ENCODE measurements at regions not wholly inside any gene's neighbourhood (a gene's known extent, or its start where the extent isn't known, plus 50 kb on each side); places are given as distances from the start of the nearest gene placed in this dataset.
"Not testable (repeated sequence)": the region's sequence is repeated elsewhere in the genome, so short reads cannot be mapped to it uniquely, and the experiment has no call there.

DNA sequence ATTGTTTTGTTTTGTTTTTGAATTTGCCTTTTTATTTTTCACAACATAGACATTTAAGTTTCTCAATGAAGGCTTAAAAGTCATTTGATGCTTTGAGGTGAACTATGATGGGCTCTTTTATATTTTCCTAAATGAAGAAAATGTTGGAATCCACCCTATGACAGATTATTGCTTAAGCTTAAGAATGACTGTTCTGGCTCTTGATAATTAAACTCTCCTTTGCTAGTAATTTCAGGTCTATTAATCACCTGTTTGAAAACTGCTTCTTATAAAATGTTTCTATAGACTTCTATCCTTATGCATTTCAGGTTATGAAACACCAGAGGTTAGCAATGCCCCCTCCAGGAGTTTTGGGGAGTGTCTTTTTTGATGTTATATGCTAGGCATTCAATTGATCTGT is 424.1 kb upstream of the DYNLRB2 start:
- DNase-seq, result no peak

DNA sequence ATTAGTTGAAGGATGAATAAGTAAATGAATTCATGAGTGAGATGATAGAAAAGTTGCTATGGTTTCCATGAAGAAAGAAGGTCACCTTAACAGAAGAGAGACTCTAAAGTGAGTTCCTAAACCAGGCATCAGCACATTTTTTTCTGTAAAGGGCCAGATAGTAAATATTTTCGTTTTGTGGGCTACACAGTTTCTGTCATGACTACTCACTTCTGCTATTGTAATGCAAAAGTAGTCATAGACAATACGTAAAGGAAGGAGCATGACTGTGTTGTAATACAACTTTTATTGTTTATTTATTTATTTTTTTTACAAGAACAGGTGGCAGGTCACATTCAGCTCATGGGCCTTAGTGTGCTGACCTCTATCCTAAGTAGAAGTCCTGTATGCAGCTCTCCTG is 426.1 kb upstream of the DYNLRB2 start:
- DNase-seq, result no peak

DNA sequence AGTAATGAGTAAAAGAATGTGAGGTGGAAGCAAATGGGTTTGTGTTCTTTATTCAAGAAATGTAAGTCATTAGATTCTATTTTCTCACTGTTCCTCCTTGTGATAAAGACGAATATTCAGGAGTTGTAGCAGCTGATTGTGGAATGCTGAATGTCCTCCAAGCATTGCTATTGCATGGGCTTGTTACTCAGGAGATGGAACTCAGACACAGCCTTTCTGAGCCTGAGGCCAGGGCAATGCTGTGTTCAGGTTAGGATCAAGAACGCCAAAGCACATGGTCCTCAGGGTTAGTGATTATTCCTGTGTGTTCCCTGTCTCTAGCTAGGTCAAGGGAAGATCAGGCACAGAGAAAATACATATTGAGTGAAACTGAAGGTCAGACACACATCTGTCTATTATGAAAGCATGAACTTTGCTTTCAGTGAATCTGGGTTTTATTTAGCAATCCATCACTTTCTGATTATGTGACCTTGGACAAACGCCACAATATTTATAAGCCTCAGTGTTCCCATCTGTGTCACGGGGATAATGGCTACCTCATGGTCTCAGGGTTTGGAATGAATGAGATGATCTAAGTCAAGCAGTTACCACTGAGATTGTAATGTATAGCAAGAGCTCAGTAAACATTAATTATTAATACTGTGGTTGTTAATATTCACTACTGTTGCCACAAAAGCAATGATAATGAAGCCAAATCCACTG is 426.8 kb upstream of the DYNLRB2 start:
- no peak for DNase-seq

DNA sequence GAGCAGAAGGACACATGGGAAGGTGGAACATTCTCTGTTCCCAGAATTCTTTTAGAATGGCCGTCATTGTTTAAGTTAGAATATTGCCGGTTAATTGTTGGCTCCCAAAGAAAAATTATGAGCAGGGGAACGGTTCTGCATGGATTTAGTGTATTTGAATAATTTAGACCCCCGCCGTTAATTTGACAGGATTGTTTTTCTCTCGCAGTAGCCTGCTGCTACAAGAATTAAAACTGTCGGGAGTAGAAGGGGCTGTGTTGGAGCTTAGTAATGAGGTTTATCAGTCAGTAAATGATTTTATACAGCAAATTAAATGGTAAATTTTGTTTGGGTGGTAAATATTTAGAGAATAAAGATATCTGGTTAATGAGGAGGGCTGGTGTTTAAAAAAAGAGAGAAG is 431.2 kb upstream of the DYNLRB2 start:
- no peak for DNase-seq

DNA sequence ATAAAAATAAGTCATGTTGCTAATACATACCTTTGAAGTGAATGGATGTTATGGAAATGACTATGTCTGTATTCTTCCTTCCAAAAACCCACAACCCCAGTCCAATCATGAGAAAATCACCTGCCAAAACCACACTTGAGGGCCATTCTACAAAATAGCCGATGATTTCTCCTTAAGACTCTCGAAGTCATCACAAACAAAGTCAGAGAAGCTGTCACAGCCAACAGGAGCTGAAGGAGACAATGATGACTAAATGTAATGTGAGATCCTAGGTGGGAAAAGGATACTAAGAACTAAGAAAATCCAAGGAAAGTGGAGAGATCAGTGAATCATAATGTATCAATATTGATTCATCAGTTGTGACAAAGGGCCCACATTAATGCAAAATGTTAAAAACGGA is 432.9 kb upstream of the DYNLRB2 start:
- DNase-seq, result no peak

DNA sequence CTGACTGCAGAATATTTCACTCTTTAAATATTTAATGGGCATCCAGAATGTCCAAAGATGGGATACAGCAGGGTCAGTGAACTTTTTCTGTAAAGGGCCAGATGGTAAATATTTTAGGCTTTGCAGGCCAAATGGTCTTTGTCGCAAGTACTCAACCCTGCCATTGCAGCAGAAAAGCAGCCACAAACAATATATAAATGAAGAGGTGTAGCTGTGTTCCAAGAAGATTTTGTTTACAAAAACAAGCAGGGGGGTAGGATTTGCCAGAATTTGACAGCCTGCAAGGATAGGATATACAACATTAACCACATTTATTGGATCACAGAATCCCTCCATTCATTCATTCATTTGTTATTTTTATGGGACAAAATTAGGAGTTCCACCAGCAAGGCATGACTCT is 435.0 kb upstream of the DYNLRB2 start:
- no peak for DNase-seq

DNA sequence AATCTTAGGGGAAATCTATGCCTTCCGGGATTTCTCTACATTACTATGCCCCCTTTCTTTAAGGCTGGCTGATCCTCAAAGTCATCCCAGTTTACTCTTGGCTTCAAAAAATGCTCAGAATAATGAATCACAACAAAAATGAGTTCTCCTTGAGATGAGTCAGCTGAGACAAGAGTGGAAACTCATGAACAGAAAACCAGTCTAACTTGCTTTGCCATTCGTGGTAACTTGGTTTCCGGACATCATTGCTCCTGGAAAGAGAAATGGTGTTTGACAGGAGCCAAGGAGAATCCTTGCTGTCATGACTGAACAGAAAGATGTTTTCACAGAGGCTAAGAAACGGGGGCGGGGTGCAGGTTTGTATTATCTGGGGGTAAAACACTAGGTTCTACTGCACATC is 435.6 kb upstream of the DYNLRB2 start:
- no peak for DNase-seq

DNA sequence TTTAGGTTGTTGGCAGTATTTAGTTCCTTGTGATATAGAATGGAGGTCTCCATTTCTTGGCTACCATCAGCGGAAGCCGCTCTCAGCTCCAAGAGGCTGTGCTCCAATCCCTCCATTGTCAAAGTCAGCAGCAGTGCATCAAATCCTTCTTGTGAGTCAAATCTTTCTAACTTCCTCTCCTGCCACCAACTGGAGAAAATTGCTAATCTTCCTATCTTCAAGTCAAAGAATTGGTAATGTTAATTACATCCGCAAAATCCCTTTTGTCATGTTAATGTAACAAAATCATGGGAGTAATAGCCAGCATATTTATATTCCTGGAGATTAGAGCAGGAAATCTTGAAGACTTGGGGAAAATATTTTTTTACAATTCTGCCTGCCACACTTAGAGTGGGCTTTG is 436.4 kb upstream of the DYNLRB2 start:
- DNase-seq, result no peak

DNA sequence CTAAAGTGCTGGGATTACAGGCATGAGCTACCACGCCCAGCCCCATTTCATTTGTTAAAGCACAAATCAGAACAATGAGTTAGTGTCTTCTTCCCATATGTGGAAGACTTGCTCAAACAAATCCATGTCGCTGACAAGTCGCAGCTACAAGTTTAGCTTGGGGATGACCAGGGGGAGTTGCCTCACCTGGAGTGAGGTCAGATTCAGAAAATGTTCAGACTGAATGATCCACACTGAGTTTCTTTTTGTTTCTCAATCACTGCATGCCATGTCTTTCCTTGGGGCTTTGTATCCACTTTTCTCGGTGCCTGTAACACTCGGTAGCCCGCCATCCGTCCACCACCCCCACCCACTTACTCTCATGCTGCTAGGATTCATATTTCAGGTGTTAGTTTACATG is 437.3 kb upstream of the DYNLRB2 start:
- DNase-seq, result no peak

DNA sequence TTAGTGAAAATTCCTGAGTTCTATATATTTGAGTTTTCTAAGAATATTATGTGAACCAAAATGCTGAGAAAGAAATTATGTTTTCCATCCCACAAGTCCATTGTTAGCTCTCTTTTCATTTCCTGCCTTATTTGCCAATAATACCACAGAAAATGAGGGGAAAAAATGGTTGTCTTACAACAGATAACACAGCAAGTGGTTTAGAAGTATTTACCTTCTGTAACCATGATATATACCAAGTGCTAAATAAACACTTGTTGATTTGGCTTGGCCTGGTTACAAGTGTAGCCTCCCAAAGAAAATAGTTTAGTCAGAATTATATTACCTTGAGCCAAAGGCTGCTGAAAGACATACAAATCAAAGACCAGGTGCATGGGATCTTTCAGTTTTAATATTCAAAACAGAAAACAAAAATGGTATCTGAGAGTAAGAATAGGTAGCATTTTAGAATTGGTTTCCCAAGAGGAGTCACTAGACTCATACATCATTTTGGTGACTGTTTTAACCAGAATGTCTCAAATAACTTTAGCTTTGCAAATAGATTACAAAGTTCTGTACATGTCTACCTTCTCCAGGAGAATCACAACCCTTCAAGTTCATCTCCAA is 439.8 kb upstream of the DYNLRB2 start:
- no peak for DNase-seq

DNA sequence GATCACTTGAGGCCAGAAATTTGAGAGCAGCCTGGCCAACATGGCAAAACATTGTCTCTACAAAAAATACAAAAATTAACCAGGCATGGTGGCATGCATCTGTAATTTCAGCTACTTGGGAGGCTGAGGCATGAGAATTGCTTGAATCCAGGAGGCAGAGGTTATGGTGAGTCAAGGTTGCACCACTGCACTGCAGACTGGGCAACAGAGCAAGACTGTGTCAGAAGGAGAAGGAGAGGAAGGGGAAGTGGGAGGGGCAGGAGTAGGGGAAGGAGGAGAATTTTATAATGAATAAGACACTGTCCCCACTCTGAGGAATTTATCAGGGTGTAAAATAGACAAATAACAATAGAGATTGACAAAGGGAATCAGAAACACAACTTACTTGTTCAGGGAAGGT is 440.6 kb upstream of the DYNLRB2 start:
- DNase-seq, result no peak

DNA sequence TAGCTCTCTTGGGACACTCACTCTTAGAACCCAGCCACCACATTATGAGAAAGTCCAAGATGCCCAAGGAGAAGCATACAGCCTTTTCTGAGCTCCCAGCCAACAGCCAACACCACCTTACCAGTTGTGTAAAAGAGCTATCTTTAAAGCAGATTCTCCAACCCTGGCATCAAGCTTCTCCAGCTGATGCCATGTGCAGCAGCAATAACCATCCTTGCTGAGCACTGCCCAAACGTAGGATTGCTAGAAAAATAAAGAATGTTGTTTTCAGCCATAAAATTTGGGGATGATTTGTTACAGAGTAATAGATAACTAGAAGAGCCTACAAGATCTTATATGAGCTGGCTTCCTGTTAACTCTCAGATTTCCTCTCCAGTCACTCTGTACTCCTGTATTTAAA is 443.7 kb upstream of the DYNLRB2 start:
- no peak for DNase-seq

DNA sequence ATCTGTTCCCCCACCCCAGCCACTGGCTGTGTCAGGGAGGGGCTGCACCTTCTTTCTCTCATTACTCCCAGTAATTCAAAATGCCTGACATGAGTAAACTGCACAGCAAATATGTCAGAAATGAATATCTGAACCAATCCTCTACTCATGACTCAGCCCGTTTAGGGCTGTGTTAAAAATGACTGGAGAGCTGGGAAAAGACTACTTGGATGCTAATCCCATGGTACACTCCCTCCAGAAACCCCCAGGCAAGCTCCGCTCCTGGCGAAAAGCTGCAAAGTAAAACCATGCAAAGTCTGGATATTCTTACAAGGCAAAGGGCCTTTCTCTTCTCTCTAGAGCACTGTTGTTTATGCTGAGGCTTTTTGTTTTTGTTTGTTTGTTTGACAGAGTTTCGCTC is 448.1 kb upstream of the DYNLRB2 start:
- DNase-seq, result no peak

DNA sequence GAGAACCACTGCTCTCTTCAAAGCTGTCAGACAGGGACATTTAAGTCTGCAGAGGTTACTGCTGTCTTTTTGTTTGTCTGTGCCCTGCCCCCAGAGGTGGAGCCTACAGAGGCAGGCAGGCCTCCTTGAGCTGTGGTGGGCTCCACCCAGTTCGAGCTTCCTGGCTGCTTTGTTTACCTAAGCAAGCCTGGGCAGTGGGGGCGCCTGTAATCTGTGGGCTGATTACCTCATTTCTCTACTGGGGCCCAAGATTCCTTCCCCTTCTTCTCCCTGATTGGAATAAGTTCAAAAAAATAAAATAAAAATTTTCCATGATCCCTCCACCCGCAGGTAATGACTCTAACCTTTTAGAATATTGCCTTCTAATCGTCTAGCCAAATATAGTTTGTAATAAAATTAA is 449.3 kb upstream of the DYNLRB2 start:
- DNase-seq, result not testable (repeated sequence)

DNA sequence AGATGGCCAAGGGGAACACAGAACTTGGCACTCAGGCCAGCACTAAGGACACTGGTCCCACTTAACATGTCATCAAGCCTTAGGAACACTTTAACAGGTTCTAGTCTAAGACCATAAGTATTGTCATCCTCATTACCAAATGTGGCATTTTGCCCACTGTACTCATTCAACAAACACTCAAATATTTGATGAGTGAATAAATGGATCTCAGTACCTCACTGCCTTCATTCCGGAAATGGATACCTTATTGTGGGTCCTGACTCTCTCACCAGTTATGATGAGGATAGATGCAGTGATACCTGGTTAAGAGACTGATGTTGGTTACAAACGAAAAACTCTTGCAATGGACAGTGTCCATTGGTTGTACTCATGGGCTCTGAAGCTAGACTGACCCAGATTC is 455.2 kb upstream of the DYNLRB2 start:
- no peak for DNase-seq

DNA sequence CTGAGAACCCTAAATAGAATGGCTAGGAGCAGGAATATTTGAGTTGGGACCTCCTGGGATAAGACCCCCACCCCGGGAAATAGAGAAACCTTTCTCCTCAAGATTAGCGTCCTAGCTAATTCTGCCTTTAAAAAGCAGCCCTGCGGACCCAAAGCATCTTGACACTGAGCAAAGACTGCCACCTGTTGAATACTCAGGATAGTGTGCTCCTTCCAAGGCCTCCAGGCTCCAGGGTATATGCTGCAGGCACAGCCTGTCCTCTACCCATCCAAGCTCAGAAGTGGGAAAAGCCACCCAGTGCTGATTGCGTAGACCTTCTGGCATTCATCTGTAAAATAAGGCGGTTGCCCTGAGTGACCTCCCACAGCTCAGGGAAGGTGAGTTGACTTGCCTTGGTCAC is 456.2 kb upstream of the DYNLRB2 start:
- no peak for DNase-seq

DNA sequence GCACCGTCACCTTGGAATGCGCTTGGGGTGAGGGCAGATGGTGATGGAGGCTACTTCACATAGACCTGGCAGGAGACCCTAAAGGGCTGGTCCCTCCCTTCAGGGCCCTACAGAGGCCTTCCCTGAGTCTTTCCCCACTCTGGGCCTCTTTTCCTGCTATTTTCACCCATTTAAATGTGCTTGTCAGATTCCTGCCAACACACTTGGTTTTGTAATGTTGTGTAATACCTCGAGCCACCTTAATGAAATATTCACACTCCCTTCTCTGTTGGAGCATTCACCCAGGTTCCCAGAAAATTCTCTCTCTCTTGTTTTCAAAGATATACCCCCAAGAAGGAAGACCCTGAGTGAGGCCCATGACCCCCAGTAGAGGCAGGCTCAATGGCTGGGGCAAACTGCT is 456.6 kb upstream of the DYNLRB2 start:
- no peak for DNase-seq

DNA sequence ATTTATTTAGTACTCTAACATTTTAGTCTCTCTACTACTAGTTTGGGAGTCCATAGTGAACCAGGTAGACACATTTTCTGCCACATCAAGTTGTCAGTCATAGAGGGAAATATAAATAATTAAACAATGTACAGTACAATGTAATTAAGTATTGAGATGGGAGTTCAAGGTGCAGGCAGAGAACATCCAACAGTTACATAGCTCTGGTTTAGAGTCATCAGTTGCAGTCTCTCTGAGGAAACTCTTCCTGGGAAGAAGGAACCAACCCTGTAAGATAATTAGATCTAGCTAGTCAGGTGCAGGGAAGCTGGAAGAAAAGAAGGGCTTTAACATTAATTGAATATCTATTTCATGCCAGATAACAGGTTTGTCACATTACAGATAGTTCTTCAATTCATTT is 457.9 kb upstream of the DYNLRB2 start:
- DNase-seq, result no peak

DNA sequence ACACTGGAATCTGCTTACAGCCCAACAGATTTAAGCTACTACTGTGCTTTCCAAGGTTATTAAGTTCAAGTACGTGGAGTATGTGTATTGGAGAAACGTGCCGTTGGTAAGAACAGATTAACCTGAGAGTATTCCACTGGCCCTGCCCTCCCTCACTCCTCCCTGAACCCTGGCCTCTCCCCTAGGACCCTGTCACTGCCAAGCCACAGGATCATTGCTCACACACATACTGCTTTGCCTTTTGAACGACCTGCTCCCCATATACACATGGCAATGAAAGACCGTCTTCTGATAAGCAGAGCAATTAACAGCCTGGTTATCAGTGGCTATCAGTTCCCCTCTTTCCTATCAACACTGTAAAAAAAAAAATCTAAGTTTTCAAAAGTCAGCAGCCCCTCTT is 458.9 kb upstream of the DYNLRB2 start:
- no peak for DNase-seq

DNA sequence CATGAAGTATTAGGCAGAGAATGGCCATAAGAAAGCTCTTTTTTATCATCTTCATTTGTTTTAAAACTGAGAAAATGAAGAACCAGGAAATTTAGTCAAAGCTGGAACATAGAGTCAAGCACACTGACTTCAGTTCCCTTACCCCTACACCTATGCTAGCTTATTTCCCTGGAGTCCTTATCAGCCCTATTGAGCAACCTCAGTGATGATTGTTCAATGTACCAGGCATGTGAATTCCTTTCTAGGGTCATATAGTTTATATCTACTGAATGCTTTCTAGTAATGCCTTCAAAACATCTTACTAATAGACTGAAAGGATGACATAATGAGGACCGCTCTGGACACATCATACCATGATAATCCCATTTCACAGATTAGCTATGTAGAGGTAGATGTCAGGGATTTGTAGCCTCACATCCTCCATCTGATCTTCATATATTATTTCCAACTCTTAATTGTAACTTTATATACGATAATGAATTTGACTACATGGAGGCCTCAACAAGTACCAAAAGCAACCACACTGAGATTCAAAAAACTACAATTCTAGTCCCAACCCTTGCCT is 460.4 kb upstream of the DYNLRB2 start:
- DNase-seq, result no peak

DNA sequence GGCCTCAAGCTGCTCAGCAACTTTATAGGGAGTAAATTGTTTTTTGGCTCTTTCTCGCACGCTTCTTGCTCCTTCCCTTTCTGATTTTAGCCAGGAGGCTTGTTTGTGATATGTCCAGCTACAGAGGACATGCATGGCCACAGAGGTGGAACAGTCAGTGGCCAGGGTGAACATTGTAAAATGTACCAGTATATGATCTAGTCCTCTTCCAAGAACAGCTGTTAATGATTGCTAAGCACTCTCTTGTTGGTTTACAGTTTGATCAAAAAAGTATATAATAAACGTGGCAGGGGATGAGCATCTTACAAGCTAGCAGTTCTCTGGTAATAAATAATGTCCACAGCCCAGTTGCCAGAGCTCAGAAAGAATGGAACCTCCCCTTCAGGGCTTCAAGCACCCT is 461.7 kb upstream of the DYNLRB2 start:
- no peak for DNase-seq

DNA sequence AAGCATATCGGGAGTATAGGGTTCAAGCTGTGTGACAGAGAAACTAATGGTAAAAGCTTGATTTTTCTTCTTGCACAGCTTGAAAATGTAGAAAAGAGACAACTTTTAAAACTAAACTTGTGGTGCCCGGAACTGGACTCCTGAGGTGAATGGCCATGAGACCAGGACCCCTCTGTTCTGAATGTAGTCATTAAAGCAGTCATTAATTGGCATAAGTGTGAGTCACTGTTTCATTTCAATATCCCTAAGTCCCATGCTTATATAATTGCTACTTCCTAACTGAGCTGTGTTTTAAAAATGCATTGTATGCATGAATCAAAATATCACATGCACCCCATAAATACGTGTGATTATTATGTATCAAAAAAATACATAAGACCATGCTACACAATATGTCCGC is 463.1 kb upstream of the DYNLRB2 start:
- DNase-seq, result no peak

DNA sequence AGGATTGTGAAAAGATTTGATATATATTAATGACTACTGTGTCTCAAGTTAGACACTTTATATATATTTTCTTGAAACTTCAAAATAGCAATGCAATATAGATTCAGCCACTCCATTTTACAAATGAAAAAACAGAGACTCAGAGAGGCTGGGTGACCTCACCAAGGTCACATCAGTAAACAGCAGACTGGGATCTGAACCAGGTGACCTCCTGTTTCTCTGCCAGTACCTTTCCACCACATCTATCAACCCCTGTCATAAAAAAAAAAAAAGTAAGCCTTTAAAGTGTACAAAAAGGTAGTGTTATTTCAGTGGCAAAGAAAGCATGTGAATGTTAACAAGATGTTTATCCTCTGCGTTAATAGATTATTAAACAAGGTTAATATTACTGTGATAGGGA is 466.5 kb upstream of the DYNLRB2 start:
- DNase-seq, result no peak

DNA sequence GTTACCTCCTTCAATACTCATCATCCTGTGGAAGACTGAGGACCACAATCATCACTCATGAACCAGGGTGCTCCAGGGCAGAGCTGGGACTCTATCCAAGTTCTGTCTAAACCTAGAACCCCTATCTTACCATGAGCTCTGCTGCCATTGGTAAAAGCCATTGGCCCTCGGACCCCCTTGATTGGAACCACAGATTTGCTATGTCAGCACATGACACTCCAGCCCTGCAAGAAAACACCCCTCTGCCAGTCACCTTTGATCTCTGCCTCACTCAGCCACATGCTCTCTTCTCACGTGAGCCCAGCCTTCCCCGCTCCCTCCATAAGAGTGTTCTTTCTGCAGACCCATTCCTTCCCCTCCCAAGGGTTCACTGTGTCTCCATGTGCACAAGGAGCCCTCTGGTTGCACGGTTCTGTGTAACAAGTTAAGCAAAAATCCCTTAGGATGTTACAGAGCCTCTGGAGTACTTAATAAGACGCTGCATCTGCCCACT is 468.8 kb upstream of the DYNLRB2 start:
- DNase-seq, result no peak
